GM18873 (cell line): ENCODE measurements at regions not wholly inside any gene's neighbourhood (a gene's known extent, or its start where the extent isn't known, plus 50 kb on each side); places are given as distances from the start of the nearest gene placed in this dataset.
"Not testable (repeated sequence)": the region's sequence is repeated elsewhere in the genome, so short reads cannot be mapped to it uniquely, and the experiment has no call there.

Experiments used
- ATAC-seq: cut with Tn5 transposase; IDR thresholded peaks from one replicate; pipeline ENCODE4 v1.9.1; 2021; ENCODE audit warnings: mild to moderate bottlenecking, moderate library complexity, moderate number of reproducible peaks; ENCODE audit not compliant: unreplicated experiment, low FRiP score

DNA sequence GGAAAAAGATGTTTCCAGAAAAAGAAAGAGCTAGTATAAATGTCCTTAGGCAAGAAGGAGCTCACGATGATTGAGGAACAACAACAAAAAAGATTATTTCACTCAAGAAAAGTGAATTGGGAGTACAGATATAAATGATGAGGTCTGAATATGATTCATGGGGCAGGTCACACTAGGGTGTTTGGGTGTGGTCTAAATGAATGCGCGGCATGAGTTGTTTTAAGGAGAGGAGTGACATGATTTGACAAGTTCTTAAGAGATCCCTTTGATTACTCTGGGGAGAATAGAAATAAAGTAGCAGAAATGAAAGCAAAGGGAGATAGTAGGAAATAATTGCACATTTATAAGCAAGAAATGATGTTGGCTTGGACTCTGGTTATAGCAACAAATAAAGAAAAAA, 59.3 kb downstream of the NUTM2D start:
- not testable (repeated sequence) for ATAC-seq

DNA sequence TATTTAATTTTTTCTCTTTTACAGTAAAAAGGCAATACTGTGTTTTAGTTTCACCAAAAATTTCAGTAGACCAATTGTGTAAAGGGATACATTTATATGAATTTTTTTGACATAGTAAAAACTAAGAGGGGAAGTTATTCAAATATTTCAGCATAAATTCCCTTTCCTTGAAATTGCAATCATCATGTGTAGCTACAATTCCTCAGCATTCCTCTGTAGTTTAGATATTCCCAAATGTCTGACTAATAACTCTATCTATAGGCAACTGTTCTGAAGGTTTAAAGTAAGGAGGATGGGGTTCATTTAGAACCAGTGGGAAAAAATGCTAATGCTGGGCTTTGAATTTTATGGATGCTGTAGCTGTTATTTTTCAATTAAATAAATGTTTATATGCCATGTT, 65.1 kb downstream of the NUTM2D start:
- ATAC-seq, result not testable (repeated sequence)

DNA sequence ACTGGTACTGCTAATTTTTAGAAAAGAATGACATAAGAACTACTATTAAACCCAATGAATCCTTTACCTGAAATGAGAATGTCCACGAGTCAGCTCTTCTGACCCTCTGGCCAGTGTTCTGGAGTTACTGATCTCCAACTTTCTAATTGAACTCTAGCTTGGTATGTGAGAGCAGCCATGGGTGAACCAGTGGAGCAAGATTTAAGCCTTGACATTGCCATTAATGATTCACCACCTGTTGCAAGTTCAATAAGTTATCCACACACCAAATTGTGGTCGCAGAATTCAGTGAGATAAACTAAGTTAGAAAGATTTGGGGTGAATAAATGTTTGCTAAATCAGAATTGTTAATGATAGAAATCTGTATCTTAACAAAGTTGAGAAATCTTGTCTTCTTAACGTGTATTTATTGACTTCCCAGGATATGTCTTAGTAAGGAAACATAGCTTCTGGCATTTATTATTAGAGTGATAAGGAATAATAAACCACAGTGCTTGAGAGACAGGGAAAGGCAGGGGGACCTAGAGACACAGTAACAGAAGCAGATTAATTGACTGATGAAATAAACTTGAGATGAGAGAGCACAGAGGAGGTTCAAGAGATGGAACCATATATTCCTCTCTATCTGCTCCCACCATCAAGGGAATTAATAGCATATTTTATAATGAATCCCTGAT, 67.3 kb downstream of the NUTM2D start:
- ATAC-seq, result not testable (repeated sequence)

DNA sequence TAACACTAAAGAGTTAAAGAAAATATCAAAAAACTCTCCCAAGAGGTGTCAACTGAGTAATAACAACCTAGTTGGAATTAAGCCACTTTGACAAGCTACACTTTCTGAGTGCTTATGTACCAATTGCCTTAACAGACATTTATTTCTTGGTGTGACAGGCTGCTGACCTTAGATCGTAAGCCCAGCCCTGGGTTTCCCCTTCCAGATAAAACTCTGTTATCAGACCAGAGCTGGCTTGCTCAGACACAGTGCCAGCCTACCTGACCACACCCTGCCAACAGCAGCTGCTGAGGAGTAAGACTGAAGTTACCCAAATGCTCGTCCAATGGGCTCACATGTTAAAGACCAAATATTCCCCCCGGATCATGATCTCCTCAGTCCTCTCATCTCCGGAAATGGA, 70.9 kb upstream of the MINPP1 start:
- not testable (repeated sequence) for ATAC-seq

DNA sequence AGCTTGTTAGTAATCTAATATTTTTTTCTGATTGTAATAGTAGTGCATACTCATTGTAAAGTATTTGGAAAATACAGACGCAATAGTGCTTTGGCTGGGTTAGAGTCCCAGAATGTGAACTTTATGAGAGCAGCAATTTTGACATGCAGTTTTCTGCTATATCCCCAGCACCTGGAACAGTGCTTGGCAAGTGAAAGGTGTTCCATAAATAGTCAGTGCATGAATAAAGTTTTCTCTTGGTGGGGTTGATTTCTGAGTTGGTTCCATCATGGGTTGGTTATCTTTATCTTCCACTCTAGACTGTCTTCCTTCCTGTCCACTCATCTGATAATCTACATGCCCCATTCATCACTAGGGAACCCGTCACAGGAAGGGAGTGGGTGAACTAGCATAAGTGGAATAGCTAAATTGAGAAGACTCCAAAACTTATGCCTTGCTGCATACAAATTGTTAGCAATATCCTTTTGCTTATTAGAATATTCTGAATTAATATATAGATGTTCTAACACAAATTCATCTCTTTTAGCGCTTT, 69.3 kb upstream of the MINPP1 start:
- ATAC-seq, result not testable (repeated sequence)

DNA sequence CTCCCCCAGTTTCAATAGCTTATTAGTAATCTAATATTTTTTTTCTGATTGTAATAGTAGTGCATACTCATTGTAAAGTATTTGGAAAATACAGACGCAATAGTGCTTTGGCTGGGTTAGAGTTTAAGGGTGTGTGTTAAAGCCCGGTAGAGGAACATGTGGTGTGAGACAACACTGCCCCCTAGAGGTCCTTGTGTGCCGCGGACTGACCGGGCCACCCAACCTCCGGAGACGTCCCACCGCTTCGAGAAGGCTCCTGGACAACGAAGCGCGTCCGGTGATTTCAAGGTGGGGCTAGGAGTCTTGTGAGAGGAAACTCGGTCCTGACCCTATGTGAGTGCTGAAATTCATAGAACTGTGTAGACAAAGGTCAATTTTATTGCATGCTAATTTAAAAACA, 68.6 kb upstream of the MINPP1 start:
- ATAC-seq, result peak; percentile 65

DNA sequence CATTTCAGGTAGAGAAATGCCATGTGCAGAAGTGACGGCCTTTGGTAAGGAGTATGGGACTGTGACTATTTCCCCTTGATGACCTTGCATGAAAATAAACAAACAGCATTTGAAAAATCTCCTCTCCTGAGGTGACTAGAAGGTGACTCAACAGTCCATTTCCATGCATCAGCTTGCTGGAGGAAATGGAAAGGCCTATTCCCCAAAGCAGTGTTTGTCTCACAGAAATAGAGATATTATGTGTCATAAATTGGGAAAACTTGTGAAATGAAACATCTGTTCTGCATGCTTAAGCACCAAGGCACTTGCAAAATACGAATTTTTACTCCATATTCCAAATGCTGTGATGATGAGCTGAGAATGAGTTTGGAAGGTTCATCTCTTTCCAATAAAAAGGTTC, 67.2 kb upstream of the MINPP1 start:
- not testable (repeated sequence) for ATAC-seq
